ENCODE measurements at regions not wholly inside any gene's neighbourhood (a gene's known extent, or its start where the extent isn't known, plus 50 kb on each side); places are given as distances from the start of the nearest gene placed in this dataset.
"Not testable (repeated sequence)": the region's sequence is repeated elsewhere in the genome, so short reads cannot be mapped to it uniquely, and the experiment has no call there.

- DNase-seq (ENCODE audit: low read depth): peak; percentile 9
- TF ChIP-seq, protein P1, sequence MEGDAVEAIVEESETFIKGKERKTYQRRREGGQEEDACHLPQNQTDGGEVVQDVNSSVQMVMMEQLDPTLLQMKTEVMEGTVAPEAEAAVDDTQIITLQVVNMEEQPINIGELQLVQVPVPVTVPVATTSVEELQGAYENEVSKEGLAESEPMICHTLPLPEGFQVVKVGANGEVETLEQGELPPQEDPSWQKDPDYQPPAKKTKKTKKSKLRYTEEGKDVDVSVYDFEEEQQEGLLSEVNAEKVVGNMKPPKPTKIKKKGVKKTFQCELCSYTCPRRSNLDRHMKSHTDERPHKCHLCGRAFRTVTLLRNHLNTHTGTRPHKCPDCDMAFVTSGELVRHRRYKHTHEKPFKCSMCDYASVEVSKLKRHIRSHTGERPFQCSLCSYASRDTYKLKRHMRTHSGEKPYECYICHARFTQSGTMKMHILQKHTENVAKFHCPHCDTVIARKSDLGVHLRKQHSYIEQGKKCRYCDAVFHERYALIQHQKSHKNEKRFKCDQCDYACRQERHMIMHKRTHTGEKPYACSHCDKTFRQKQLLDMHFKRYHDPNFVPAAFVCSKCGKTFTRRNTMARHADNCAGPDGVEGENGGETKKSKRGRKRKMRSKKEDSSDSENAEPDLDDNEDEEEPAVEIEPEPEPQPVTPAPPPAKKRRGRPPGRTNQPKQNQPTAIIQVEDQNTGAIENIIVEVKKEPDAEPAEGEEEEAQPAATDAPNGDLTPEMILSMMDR (IDR thresholded peaks at IDR 0.05; ENCODE audit: low read length, missing control alignments): no peak
These were observed 495.9 kb upstream of the NAALADL2 start for GRCh38 chr3:174363256-174363655.

DNA sequence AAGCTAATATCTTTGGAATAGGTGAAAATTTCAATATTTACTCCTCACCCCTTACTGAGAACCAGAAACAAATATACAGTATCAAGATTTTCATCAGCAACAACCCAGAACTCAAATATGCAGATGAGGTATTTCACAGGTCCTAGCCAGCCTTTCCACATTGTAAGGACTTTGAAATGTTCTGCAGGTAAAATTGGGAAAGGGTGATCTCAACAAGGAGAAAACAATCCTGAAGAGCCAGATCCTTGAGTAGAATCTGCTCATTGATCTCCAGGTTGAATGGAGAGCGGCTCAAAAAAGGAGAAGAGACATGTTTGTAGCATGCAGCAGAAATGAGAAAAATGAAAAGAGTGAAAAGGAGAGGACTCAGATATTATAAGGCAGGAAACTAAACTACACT lies 493.3 kb upstream of the NAALADL2 start:
- no peak for DNase-seq (ENCODE audit: low read depth)
- TF ChIP-seq, protein P1 (IDR thresholded peaks at IDR 0.05; ENCODE audit: low read length, missing control alignments): no peak
- H3K4me3 ChIP-seq (replicated peaks; ENCODE audit: low read depth, low read length): no peak overlapping the region

More at GRCh38 chr3:174363256-174363655, 495.9 kb upstream of the NAALADL2 start:
- H3K4me3 ChIP-seq (replicated peaks; ENCODE audit: low read depth, low read length): no peak overlapping the region

GRCh38 chr3:174366904-174367303 lies 492.2 kb upstream of the NAALADL2 start:
- not testable (repeated sequence) for H3K4me3 ChIP-seq (replicated peaks; ENCODE audit: low read depth, low read length); DNase-seq (ENCODE audit: low read depth)

- H3K4me3 ChIP-seq (replicated peaks; ENCODE audit: low read depth, low read length): no peak overlapping the region
- peak; percentile 18 for DNase-seq (ENCODE audit: low read depth)
- TF ChIP-seq, protein P1 (IDR thresholded peaks at IDR 0.05; ENCODE audit: low read length, missing control alignments): no peak
These were observed 482.8 kb upstream of the NAALADL2 start for GRCh38 chr3:174376346-174376745.

DNA sequence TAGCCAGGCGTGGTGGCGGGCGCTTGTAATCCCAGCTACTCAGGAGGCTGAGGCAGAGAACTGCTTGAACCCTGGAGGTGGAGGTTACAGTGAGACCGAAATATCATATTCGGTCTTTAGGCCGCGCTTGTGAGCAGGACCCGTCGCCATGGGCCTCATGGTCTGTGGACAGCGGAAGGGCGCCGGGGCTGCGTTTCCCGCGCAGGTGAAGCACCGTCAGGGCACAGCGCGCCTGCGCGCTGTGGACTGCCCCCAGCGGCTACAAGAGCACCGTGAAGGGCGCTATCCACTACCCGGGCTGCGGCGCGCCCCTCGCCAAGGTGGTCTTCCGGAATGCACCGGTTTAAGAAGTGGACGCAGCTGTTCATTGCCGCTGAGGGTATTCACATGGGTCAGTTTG lies 482.0 kb upstream of the NAALADL2 start:
- TF ChIP-seq, protein P1 (IDR thresholded peaks at IDR 0.05; ENCODE audit: low read length, missing control alignments): no peak
- H3K4me3 ChIP-seq (replicated peaks; ENCODE audit: low read depth, low read length): no peak overlapping the region
- no peak for DNase-seq (ENCODE audit: low read depth)

DNA sequence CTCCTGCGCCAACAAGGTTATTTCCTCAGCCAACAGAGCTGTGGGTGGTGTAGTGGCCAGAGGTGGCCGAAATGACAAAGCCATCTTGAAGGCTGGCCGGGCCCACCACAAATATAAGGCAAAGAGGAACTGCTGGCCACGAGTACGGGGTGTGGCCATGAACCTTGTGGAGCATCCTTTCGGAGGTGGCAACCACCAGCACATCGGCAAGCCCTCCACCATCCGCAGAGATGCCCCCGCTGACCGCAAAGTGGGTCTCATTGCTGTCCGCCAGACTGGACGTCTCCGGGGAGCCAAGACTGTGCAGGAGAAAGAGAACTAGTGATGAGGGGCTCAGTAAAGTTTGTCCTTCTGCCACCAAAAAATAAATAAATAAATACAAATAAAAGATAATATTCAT lies 481.4 kb upstream of the NAALADL2 start:
- no peak overlapping the region for H3K4me3 ChIP-seq (replicated peaks; ENCODE audit: low read depth, low read length)
- no peak for DNase-seq (ENCODE audit: low read depth)
- TF ChIP-seq, protein P1 (IDR thresholded peaks at IDR 0.05; ENCODE audit: low read length, missing control alignments): no peak

DNA sequence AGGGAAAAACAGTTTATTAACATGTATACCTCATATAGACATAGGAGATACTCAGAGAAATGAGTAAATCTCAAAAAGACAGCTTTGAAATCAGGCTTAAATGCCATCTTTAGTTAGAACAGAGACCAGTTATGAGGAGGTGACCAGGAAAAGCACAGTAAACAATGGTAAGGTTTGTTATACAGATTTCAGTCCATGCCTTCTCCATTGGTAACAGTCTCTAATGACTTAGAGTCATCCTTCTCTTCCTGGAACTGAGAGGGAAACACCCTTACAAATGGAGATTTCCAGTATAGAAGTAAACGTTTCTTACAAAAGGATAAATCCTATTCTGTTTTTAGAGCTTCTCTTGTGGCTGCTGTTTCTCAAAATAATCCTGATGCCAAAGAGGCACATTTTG lies 476.3 kb upstream of the NAALADL2 start:
- TF ChIP-seq, protein P1 (IDR thresholded peaks at IDR 0.05; ENCODE audit: low read length, missing control alignments): no peak
- no peak overlapping the region for H3K4me3 ChIP-seq (replicated peaks; ENCODE audit: low read depth, low read length)
- no peak for DNase-seq (ENCODE audit: low read depth)
